GM19240 (cell line): ENCODE measurements at regions not wholly inside any gene's neighbourhood (a gene's known extent, or its start where the extent isn't known, plus 50 kb on each side); places are given as distances from the start of the nearest gene placed in this dataset.
"Not testable (repeated sequence)": the region's sequence is repeated elsewhere in the genome, so short reads cannot be mapped to it uniquely, and the experiment has no call there.

Source experiments
- DNase-seq: peaks from one replicate; pipeline ENCODE4 v3.0.0; 2011; ENCODE audit warnings: low spot score; ENCODE audit not compliant: insufficient read length

DNA sequence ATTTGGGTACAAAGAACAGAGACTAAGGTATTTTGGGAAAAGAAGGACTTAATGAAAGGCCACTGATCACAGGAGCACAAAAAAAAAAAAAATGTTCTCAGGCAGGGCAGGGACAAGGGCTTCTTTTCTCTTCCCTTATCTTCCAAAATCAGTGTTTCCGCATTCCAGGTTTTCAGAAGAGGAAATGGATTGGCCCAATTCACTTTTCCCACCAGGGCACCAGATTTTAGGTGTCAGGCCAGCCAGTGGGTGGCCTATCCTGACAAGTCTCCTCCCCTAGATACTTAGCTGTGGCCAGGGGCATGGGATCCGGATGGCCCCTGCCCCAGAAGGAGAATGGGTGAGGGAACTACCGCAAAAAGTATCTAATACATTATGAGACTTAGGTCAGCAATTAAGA is 88.9 kb upstream of the WAC start:
- DNase-seq, result no peak

DNA sequence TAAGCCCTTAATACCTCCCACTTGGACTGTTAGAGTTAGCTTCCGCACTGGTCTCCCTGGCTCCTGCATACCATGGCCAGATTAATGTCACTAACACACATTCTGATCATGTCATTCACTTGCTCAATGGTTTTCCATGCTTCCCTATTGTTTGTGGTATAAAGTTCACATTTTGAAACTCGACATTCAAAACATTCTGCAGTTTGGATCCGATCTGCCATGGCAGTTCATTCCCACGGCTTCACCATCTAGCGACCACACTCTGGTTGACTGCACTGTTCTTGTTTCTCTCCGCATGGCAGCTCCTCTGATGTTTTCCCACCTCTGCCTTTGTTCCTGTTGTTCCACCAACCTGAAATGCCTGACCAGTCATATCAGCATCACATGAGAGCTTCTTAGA is 87.4 kb upstream of the WAC start:
- no peak for DNase-seq

GRCh38 chr10:28449382-28449781 is 83.5 kb upstream of the WAC start:
- no peak for DNase-seq

DNA sequence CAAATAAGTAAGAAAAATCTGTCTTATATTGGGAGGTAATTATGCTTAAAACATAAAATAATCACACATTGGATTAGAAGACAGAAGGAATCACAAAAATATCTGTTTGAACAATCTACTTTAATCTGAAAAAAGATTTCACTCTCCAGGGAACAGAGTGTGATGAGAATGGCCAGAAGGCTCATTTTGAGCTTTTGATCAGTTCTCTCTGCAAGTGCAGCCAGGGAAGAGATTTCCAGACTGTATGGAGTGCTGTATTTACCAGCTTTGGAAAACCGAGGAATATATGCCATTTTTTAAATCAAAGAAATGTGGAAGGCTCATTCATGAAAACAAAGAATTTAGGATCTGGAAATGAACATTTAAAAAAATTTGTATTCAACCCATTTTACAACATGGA is 83.0 kb upstream of the WAC start:
- DNase-seq, result no peak

DNA sequence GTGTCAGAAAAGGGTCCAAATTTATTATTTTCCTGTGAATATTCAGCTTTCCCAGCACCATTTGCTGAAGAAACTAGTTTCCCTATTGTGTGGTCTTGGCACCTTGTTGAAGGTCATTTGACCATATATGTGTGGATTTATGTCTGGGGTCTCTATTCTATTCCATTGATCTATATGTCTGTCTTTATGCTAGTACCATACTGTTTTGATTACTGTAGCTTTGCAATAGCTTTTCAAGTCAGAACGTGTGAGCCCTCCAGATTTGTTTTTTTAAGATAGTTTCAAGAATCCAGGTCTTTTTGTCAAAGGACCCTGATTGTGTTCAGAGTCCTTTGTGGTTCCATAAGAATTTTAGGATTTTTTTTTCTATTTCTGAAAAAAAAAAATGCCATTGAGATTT is 79.0 kb upstream of the WAC start:
- DNase-seq, result no peak

GRCh38 chr10:28457110-28457509 is 75.8 kb upstream of the WAC start:
- no peak for DNase-seq

DNA sequence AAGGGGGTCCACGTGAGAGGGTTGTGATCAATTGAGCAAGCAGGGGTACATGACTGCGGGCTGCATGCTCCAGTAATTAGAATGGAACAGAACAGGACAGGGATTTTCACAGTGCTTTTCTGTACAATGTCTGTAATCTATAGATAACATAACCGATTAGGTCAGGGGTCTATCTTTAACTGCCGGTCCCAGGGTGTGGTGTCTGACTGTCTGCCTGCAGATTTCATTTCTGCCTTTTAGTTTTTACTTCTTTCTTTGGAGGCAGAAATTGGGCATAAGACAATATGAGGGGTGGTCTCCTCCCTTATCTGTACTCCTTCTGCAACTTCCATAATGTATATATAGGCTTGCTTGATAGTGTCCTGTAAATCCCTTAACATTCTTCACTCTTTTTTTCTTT is 75.0 kb upstream of the WAC start:
- DNase-seq, result not testable (repeated sequence)

DNA sequence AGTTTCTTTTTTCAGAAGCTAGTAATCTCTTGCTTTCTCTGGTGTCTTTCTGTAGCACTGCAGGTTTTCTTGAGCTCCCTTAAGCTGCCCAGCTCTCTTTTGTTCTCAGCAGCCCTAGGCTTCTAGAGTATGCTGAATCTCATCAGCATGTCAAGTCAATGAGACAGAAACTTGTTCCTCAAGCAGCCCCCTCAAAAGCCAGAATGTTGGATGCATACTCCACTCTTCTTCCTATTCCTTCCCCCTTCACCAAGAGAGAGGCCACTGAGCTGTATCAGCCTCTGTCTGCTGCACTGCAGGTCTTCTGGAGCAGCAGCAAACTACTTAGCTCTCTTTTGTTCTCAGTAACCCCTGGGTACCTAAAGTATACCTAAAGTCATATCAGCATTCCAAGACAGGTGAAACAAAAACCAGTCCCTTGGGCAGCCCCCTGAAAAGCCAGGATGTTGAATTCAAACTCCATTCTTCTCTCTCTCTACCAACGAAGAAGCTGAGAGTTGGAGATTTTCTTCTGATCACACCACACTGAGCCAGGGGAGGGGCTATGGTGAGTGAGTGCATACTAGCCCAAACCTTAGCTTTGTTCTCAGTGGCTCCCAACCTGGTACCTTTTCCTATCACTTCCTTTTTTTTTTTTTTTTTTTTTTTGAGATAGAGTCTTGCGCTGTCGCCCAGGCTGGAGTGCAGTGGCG is 73.3 kb upstream of the WAC start:
- DNase-seq, result no peak

GRCh38 chr10:28463141-28463540 is 69.8 kb upstream of the WAC start:
- DNase-seq, result no peak

GRCh38 chr10:28463676-28464395 is 69.1 kb upstream of the WAC start:
- DNase-seq, result no peak

DNA sequence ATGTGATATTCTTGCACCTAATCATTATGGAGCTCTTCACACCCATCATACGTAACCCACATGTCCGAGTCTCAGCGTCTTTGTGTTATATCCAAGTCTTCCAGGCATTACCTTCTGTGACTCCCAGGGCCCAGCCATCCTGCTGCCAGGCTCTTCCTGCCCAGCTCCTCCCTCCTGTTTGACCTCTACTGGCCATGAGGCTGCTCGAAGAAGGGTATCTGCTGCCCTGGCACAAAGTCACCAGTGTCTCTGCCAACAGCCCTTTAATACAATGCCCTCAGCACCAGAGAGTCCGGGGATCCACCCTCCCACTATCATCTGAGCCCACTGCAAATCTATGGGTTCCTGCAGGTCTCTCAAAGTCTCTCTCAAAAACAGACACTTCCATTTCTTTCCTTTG is 65.3 kb upstream of the WAC start:
- DNase-seq, result no peak

DNA sequence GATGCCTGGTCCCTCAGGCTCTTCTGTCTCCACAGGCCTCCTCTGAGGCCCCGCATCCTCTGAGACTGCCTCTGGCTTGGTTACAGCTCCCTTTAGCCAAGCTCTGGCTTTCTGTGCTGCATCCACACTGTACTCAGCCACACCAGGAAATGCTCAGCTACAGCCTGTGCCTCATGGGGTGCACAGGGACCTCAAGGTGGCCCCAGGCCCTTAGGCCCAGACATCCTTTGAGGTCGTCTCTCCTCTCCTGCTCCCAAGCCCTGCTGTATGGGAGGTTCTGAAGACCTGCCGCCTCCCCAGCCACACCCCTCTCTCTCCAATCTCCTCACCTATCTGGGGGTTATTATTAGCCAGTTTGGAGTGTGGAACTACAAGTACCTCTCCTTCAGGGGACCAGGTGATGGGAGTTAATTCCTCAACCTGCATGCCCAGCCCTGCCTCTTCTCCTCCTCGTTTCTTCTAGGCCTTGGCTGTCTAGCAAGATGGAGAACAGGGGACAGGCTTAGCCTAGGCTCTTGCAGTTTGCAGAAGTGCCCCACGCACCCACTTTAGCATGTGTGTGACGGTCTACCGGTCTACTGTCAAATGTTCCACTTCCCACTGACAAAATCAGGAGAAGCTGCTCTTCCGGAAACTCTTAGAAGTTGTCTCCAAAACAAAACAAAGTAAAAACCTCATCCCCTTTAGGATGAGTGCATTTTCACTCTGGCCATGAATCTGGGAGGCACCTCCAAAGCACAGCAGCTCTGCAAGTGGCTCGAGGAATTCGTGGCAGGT is 64.0 kb upstream of the WAC start:
- no peak for DNase-seq

GRCh38 chr10:28470873-28471651 is 61.9 kb upstream of the WAC start:
- DNase-seq, result no peak

- no peak for DNase-seq
Observed at GRCh38 chr10:28471652-28472050, 61.3 kb upstream of the WAC start.

DNA sequence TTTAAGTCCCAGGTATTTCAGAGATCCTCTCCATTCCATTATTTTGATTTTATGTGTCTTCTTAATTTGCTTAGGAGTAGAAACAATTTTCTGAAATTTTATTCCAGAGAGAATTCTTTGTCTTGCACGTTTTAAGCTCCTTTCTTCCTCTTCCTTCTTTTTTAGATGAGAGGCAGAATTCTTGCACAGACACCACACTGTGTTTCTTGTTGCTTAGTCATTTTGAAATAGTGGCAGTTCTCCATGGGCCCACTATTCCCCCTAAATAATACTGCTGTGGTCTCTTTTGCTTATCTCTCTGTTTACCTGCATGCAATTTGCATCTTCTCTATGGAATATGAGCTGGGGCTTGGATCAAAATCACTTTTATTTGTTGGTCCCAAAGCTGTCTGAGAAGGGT is 54.3 kb upstream of the WAC start:
- no peak for DNase-seq

- no peak for DNase-seq
Observed at GRCh38 chr10:28479425-28479865, 53.5 kb upstream of the WAC start.

DNA sequence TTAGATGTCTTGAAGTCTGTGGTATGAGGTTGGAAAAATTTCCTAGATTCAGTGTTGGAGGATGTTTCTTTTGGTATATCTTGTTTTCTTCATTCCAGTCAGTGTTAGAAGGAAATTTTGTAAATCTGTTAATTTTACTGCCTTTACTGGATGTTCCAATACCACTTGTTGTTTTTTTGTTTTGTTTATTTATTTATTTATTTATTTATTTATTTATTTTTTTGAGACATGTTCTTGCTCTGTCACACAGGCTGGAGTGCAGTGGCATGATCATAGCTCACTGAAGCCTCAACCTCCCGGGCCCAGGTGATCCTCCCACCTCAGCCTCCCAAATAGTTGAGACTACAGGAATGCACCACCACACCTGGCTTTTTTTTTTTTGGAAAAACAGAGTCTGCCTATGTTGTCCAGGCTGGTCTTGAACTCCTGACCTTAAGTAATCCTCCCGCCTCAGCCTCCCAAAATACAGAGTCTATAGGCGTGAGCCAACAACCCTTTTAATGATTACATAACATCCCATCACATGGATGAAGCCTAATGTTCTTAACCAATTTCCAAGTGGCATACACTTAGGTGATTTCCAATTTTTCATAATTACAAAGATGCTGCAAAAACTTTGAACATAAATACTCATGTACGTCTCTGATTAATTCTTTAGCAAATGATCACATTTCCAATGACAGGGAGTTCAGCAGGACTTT is 52.8 kb upstream of the WAC start:
- DNase-seq, result no peak

- DNase-seq, result no peak
Observed at GRCh38 chr10:28480628-28480965, 52.3 kb upstream of the WAC start.

DNA sequence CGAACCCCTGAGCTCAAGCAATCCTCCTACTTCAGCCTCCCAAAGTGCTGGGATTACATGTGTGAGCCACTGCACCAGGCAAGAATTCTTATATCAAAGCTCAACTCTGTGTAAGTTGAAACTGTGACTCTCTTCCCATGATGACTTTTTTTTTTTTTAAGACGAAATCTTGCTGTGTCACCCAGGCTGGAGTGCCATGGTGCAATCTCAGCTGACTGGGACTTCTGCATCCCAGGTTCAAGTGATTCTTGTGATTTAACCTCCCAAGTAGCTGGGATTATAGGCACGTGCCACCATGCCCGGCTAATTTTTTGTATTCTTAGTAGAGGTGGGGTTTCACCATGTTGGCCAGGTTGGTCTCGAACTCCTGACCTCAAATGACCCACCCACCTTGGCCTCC is 51.6 kb upstream of the WAC start:
- not testable (repeated sequence) for DNase-seq

DNA sequence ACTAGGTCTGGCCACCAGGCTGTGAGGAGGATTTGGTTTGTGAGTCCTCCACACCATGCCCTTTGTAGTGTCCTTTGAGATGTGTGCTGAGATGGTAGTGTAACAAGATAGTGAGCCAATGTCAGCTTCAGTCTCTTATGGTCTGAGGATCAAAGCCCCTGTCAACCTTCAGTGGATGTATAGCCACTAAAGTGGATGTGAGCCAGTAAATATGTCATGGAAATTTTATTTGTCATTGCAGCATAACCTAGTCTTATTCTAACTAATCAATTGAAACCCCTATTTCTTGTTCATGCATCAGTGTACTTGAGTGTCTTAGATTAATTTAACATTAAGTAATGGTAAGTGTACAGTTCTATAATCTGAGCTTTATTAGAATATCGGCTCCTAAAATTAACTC is 51.0 kb upstream of the WAC start:
- no peak for DNase-seq
